ENCODE measurements at regions not wholly inside any gene's neighbourhood (a gene's known extent, or its start where the extent isn't known, plus 50 kb on each side); places are given as distances from the start of the nearest gene placed in this dataset.

- no peak for DNase-seq (ENCODE audit: low spot score)
Measured at GRCh38 chr5:125283372-125283771, 536.9 kb upstream of the ZNF608 start.

- DNase-seq (ENCODE audit: low spot score): no peak
Measured at GRCh38 chr5:125286271-125286670, 539.8 kb upstream of the ZNF608 start.

GRCh38 chr5:125289606-125290005 is 543.2 kb upstream of the ZNF608 start:
- DNase-seq (ENCODE audit: low spot score): no peak

GRCh38 chr5:125290935-125291334 is 544.5 kb upstream of the ZNF608 start:
- no peak for DNase-seq (ENCODE audit: low spot score)

GRCh38 chr5:125291447-125291846 is 545.0 kb upstream of the ZNF608 start:
- no peak for DNase-seq (ENCODE audit: low spot score)

GRCh38 chr5:125293223-125293622 is 546.8 kb upstream of the ZNF608 start:
- DNase-seq (ENCODE audit: low spot score): no peak

GRCh38 chr5:125293726-125294125 is 547.3 kb upstream of the ZNF608 start:
- no peak for DNase-seq (ENCODE audit: low spot score)

- no peak for DNase-seq (ENCODE audit: low spot score)
Measured at GRCh38 chr5:125294844-125295243, 548.4 kb upstream of the ZNF608 start.

- DNase-seq (ENCODE audit: low spot score): peak; percentile 4
Measured at GRCh38 chr5:125295405-125295872, 549.0 kb upstream of the ZNF608 start.

- DNase-seq (ENCODE audit: low spot score): no peak
Measured at GRCh38 chr5:125298258-125298657, 551.8 kb upstream of the ZNF608 start.

GRCh38 chr5:125298746-125299379 is 552.4 kb upstream of the ZNF608 start:
- DNase-seq (ENCODE audit: low spot score): no peak

GRCh38 chr5:125301711-125302110 is 555.3 kb upstream of the ZNF608 start:
- no peak for DNase-seq (ENCODE audit: low spot score)

GRCh38 chr5:125302577-125302976 is 556.1 kb upstream of the ZNF608 start:
- DNase-seq (ENCODE audit: low spot score): no peak

- DNase-seq (ENCODE audit: low spot score): no peak
Measured at GRCh38 chr5:125306741-125307140, 560.3 kb upstream of the ZNF608 start.

- no peak for DNase-seq (ENCODE audit: low spot score)
Measured at GRCh38 chr5:125310749-125311148, 564.3 kb upstream of the ZNF608 start.

GRCh38 chr5:125311743-125312142 is 565.3 kb upstream of the ZNF608 start:
- DNase-seq (ENCODE audit: low spot score): peak; percentile 73

GRCh38 chr5:125313555-125313954 is 567.1 kb upstream of the ZNF608 start:
- DNase-seq (ENCODE audit: low spot score): no peak

GRCh38 chr5:125315306-125315705 is 568.9 kb upstream of the ZNF608 start:
- DNase-seq (ENCODE audit: low spot score): no peak

GRCh38 chr5:125316391-125316790 is 570.0 kb upstream of the ZNF608 start:
- peak; percentile 20 for DNase-seq (ENCODE audit: low spot score)

GRCh38 chr5:125316915-125317535 is 570.6 kb upstream of the ZNF608 start:
- DNase-seq (ENCODE audit: low spot score): no peak

GRCh38 chr5:125317536-125317995 is 571.1 kb upstream of the ZNF608 start:
- DNase-seq (ENCODE audit: low spot score): no peak

GRCh38 chr5:125321654-125322053 is 575.2 kb upstream of the ZNF608 start:
- DNase-seq (ENCODE audit: low spot score): no peak

- DNase-seq (ENCODE audit: low spot score): no peak
Measured at GRCh38 chr5:125323613-125324012, 577.2 kb upstream of the ZNF608 start.

Measured in GM03348 (cell line).